ENCODE measurements at regions not wholly inside any gene's neighbourhood (a gene's known extent, or its start where the extent isn't known, plus 50 kb on each side); places are given as distances from the start of the nearest gene placed in this dataset.

DNA sequence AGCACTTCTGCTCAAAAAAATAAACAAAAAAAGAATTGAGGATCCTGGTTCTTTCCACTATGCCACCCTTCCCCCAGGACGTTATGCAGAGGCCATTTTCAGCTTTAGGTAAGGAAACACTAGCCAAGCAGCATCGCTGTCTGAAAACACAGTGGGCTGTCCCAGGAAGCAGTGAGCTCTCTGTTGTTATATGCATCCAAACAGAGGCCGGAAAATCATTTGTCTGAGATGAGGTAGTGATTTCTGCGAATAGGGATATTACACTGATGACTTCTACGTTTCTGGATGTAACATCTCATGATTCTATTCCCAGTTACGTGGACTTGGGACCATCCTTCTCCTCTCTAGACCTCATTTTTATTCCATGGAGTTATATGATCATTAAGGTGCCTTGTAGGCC is 137.2 kb downstream of the OMA1 start:
- DNase-seq (ENCODE audit: low read depth): no peak
- TF ChIP-seq, protein P1, sequence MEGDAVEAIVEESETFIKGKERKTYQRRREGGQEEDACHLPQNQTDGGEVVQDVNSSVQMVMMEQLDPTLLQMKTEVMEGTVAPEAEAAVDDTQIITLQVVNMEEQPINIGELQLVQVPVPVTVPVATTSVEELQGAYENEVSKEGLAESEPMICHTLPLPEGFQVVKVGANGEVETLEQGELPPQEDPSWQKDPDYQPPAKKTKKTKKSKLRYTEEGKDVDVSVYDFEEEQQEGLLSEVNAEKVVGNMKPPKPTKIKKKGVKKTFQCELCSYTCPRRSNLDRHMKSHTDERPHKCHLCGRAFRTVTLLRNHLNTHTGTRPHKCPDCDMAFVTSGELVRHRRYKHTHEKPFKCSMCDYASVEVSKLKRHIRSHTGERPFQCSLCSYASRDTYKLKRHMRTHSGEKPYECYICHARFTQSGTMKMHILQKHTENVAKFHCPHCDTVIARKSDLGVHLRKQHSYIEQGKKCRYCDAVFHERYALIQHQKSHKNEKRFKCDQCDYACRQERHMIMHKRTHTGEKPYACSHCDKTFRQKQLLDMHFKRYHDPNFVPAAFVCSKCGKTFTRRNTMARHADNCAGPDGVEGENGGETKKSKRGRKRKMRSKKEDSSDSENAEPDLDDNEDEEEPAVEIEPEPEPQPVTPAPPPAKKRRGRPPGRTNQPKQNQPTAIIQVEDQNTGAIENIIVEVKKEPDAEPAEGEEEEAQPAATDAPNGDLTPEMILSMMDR (IDR thresholded peaks at IDR 0.05; ENCODE audit: insufficient read depth, low read depth, low read length, missing control alignments): no peak
- H3K4me3 ChIP-seq (ENCODE audit: low read depth, low read length): no peak overlapping the region

DNA sequence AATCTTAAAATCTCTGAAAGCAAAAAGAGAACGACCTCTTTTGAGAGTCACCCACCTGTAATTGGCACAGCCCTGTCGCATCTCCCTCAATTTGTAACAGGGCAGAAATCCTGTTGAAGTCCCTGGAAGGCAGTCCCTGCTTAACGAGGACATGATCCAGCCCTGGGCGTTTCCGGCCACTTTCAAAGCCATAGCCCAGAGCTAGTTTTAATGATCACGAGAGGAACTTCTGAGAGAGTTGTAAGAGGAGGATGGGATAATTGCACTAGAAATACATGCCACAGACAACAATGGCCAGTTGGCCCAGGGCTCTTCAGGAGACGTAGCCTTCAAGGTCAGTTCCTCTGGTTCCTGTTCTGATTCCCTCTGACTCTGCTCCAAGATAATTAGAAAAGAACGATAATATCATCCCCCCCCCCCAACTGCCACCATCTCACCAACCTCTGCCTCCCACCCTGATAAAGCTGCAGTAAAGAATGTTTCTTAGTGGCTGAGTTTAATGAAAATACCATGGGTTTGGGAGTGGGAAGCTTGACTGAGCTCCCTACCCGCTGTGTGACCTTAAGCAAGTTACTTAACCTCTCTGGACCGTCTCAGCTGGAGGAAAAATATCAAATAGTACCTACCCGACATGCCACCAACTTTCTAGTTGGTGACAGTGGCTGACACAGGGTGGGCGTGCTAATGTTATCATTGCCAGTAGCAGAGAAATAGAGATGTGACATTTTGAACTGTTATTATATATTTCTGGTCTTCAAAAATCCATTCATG is 140.0 kb downstream of the OMA1 start:
- no peak overlapping the region for H3K4me3 ChIP-seq (ENCODE audit: low read depth, low read length)
- TF ChIP-seq, protein P1 (IDR thresholded peaks at IDR 0.05; ENCODE audit: insufficient read depth, low read depth, low read length, missing control alignments): no peak
- no peak for DNase-seq (ENCODE audit: low read depth)

DNA sequence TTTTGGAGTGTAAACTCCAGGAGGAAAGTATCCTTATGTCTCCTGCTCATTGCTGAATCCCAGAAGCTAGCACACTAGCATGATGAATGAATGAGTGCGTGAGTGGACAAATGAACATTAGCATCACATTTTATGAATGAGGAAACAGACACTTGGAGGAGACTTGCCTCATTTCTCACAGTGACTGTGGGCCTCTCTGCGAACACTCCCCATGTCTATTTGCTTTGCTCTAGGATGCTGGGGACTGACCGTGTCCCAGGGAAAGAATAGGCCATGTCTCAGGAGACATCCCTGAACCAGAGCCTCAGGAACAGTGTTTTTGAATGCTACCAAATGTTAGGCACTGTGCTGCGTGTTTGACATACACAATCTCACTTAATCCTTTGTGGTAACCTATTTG is 140.9 kb downstream of the OMA1 start:
- no peak for DNase-seq (ENCODE audit: low read depth)
- TF ChIP-seq, protein P1 (IDR thresholded peaks at IDR 0.05; ENCODE audit: insufficient read depth, low read depth, low read length, missing control alignments): no peak
- H3K4me3 ChIP-seq (ENCODE audit: low read depth, low read length): no peak overlapping the region

DNA sequence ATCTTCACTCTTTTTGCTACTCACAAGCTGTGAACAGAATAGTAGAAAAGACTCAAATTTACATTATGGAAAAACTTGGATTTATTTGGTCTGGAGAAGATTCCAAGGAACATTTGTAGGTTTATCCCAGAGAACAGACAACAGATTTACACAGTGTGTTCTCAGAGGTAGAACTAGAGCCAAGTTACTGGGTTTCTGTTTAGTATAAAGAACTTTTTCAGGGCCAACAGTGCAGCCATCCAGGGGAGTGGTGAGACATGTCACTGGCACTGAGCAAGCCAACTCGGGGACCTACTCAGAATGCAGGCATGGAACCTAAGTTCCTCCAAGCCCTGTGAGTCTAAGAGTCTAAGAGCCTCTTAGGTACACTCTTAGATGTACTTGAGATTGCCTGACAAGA is 142.6 kb downstream of the OMA1 start:
- TF ChIP-seq, protein P1 (IDR thresholded peaks at IDR 0.05; ENCODE audit: insufficient read depth, low read depth, low read length, missing control alignments): no peak
- no peak overlapping the region for H3K4me3 ChIP-seq (ENCODE audit: low read depth, low read length)
- DNase-seq (ENCODE audit: low read depth): no peak

DNA sequence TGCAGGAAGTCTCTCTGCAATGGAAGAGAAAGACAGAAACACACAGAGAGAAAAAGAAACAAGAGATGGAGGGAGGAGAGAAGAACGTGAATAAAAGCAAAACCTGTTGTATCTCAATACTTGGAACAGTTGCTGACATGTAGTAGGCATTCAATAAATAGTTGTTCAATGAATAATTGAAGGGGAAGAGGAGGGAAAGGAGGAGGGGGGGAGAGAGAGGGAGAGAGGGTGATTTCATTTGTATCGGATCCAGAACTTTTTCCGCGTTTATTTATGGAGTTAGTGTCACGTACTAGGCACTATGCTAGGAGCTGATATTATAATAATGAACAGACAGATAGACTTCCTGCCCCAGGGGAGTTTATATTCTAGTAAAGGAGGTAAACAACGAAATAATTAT is 144.1 kb downstream of the OMA1 start:
- no peak overlapping the region for H3K4me3 ChIP-seq (ENCODE audit: low read depth, low read length)
- TF ChIP-seq, protein P1 (IDR thresholded peaks at IDR 0.05; ENCODE audit: insufficient read depth, low read depth, low read length, missing control alignments): no peak
- no peak for DNase-seq (ENCODE audit: low read depth)

DNA sequence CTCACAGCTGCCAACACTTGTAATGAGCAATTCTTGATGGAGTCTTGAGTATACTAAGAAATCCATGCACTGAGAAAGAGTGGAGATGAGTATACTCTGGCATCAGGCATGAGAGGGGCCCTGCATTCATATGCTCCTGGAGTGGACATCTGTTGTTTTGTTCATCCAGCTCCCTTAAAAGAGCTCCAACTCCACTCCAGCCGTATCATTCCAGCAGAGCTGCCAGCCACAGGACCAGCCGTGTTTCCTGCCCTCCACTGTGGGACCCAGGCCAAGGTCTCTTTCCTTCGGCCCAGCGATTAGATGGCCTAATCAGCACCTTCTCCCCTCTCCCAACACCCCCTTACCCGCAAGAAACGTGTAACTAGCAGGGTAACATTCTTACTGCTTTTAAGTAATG is 144.5 kb downstream of the OMA1 start:
- no peak for DNase-seq (ENCODE audit: low read depth)
- no peak overlapping the region for H3K4me3 ChIP-seq (ENCODE audit: low read depth, low read length)
- TF ChIP-seq, protein P1 (IDR thresholded peaks at IDR 0.05; ENCODE audit: insufficient read depth, low read depth, low read length, missing control alignments): no peak

DNA sequence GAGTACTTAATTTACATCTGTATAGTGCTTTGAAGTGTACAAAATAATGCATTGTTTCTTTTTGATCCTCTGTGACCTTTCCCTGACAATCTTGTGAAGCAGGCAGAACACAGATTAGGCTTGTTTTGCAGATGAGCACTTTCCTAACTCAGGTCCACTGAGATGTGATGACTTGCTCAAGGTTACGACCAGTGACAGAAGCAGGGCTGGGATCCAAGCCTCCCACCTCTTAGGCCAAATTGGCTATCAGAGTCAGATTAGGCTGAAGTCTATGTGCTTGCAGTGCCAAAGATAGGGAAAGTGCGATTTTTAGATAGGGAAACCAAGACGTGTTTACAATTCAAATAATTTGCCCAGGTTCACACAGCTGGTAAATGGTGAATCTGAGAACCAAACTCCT is 147.3 kb downstream of the OMA1 start:
- no peak overlapping the region for H3K4me3 ChIP-seq (ENCODE audit: low read depth, low read length)
- TF ChIP-seq, protein P1 (IDR thresholded peaks at IDR 0.05; ENCODE audit: insufficient read depth, low read depth, low read length, missing control alignments): no peak
- DNase-seq (ENCODE audit: low read depth): no peak
